T47D (cell line): ENCODE measurements at regions not wholly inside any gene's neighbourhood (a gene's known extent, or its start where the extent isn't known, plus 50 kb on each side); places are given as distances from the start of the nearest gene placed in this dataset.

ENCODE experiments used
- DNase-seq, 2 experiments: peaks; one replicate each; pipeline versions ENCODE4 v3.0.0 to v3.0.0-alpha.2; 2011 to 2012; ENCODE audit warnings: low read depth in 1 of 2, low spot score in 1 of 2
- JUND ChIP-seq: IDR thresholded peaks from 2 replicates; pipeline ENCODE4 v1.6.1; 2012; ENCODE audit warnings: low read depth
- in situ Hi-C: cut with HindIII; loops from 2 replicates; pipeline ENCODE4 v1.10.0; 2016; ENCODE audit warnings: low sequenced_read_pairs, low pct_unique_long_range_greater_than_20kb

GRCh38 chr14:89589400-89590118 is 172.5 kb upstream of the FOXN3 start:
- no peak for TF ChIP-seq JUND
- DNase-seq, result no peak
- in situ Hi-C loops, result no loop called here

GRCh38 chr14:89588840-89589296 is 171.8 kb upstream of the FOXN3 start:
- no peak for TF ChIP-seq JUND
- in situ Hi-C loops, result no loop called here
- DNase-seq, result no peak

DNA sequence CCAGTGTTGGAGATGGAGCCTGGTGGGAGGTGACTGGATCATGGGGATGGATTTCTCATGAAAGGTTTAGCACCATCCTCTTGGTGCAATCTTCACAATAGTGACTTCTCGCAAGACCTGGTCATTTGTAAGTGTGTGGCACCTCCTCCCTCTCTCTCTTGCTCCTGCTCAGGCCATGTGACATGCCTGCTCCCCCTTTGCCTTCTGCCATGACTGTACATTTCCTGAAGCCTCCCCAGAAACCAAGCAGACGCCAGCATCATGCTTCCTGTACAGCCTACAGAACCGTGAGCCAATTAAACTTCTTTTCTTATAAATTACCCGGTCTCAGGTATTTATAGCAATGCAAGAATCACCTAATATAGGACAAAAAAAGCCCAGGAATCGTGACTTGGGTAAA is 171.0 kb upstream of the FOXN3 start:
- no peak for DNase-seq
- no peak for TF ChIP-seq JUND
- in situ Hi-C loops, result no loop called here

- in situ Hi-C loops, result no loop called here
- TF ChIP-seq JUND, result no peak
- DNase-seq, result no peak
Measured at GRCh38 chr14:89587136-89587420, 170.0 kb upstream of the FOXN3 start.

- TF ChIP-seq JUND, result no peak
- DNase-seq, result no peak
- in situ Hi-C loops, result no loop called here
Measured at GRCh38 chr14:89586258-89587135, 169.5 kb upstream of the FOXN3 start.

- in situ Hi-C loops, result no loop called here
- no peak for TF ChIP-seq JUND
- DNase-seq, result no peak
Measured at GRCh38 chr14:89578156-89578555, 161.1 kb upstream of the FOXN3 start.

GRCh38 chr14:89576960-89577359 is 159.9 kb upstream of the FOXN3 start:
- in situ Hi-C loops, result no loop called here
- DNase-seq, result no peak
- no peak for TF ChIP-seq JUND

- no peak for DNase-seq
- no peak for TF ChIP-seq JUND
- in situ Hi-C loops, result no loop called here
Measured at GRCh38 chr14:89576145-89576927, 159.3 kb upstream of the FOXN3 start.

GRCh38 chr14:89575386-89576061 is 158.5 kb upstream of the FOXN3 start:
- no peak for TF ChIP-seq JUND
- in situ Hi-C loops, result no loop called here
- no peak for DNase-seq

- no peak for DNase-seq
- in situ Hi-C loops, result no loop called here
- TF ChIP-seq JUND, result no peak
Measured at GRCh38 chr14:89574420-89574819, 157.4 kb upstream of the FOXN3 start.

DNA sequence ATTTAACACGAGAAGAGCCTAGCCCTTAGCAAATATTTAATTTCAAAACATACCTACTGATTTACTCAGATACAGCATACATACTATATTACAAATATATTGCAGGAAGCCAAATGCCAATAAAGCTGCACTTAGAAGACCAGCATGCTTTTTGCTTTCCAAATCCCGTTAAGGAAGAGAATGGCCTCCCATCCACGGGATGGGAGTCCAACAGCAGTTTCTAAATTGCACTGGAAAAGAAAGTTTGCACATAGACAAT is 156.3 kb upstream of the FOXN3 start:
- no peak for TF ChIP-seq JUND
- DNase-seq, result no peak
- in situ Hi-C loops, result no loop called here

GRCh38 chr14:89572596-89573398 is 155.8 kb upstream of the FOXN3 start:
- in situ Hi-C loops, result no loop called here
- no peak for DNase-seq
- TF ChIP-seq JUND, result no peak
